A549 (cell line): ENCODE measurements at regions not wholly inside any gene's neighbourhood (a gene's known extent, or its start where the extent isn't known, plus 50 kb on each side); places are given as distances from the start of the nearest gene placed in this dataset.
"Not testable (repeated sequence)": the region's sequence is repeated elsewhere in the genome, so short reads cannot be mapped to it uniquely, and the experiment has no call there.

Experiments used
- ATAC-seq, 2 experiments: fragments of 200-7000 bp in 1 of 2; fragments of >200 bp in 1 of 2; cut with Nextera tagmentation in 1 of 2; cut with Tn5 transposase in 1 of 2; 3 replicates each; pipeline versions ENCODE4 v1.8.0 to v1.9.1; 2018 to 2020; ENCODE audit warnings: mild to moderate bottlenecking in 1 of 2, moderate library complexity in 1 of 2
- CTCF ChIA-PET: fragments of 300-600 bp; sonication (Branson Sonifier 250); formaldehyde crosslinking; extraction: SDS; loops from one replicate; lab custom pipeline; 2021; ENCODE audit warnings: antibody characterized with exemption, inconsistent platforms; lab: Yijun Ruan, JAX
- POLR2A ChIA-PET: fragments of 350-600 bp; formaldehyde crosslinking; extraction: SDS; loops from one replicate; lab custom pipeline; 2021; ENCODE audit warnings: antibody characterized with exemption, inconsistent platforms; lab: Yijun Ruan, JAX
- DNase-seq, 2 experiments: peaks; one replicate each; pipeline versions ENCODE4 v3.0.0 to v3.0.0-alpha.2; 2011 to 2016; ENCODE audit warnings: low read depth in 1 of 2, low spot score in 1 of 2
- FAIRE-seq: peaks from 2 replicates; lab custom pipeline; 2011; peaks lifted over from hg19 to GRCh38; lab: Jason Lieb, UNC
- H3K27ac ChIP-seq, 2 experiments: fragments of >200 bp; sonication (Bioruptor Twin); formaldehyde crosslinking; 3 replicates each; pipeline ENCODE4 v1.5.1; 2016 to 2017
- H3K4me1 ChIP-seq: fragments of >200 bp; sonication (Bioruptor Twin); formaldehyde crosslinking; 3 replicates; pipeline ENCODE4 v1.6.1; 2016
- H3K4me2 ChIP-seq: fragments of >200 bp; sonication (Bioruptor Twin); formaldehyde crosslinking; 3 replicates; pipeline ENCODE4 v1.6.1; 2016
- H3K4me3 ChIP-seq: fragments of >200 bp; sonication (Bioruptor Twin); formaldehyde crosslinking; 3 replicates; pipeline ENCODE4 v1.5.1; 2016
- H3K9me3 ChIP-seq: fragments of >200 bp; sonication (Bioruptor Twin); formaldehyde crosslinking; 3 replicates; pipeline ENCODE4 v1.6.1; 2016
- ATOH8 ChIP-seq: fragments of 250-450 bp; sonication (Bioruptor Pico); IDR thresholded peaks from 2 replicates; pipeline ENCODE4 v1.5.0; 2020; ENCODE audit warnings: low read depth, mild to moderate bottlenecking, moderate library complexity
- BHLHE40 ChIP-seq: IDR thresholded peaks from 2 replicates; pipeline ENCODE4 v1.6.1; 2012; ENCODE audit warnings: low read depth, low read length, inconsistent platforms
- CEBPB ChIP-seq, 2 experiments: fragments of >200 bp in 1 of 2; sonication (Bioruptor Twin) in 1 of 2; formaldehyde crosslinking in 1 of 2; IDR thresholded peaks; 2 replicates each; pipeline ENCODE4 v1.6.1; 2012 to 2016
- CHD2 ChIP-seq: fragments of 150-350 bp; IDR thresholded peaks from 2 replicates; pipeline ENCODE4 v1.6.1; 2014; ENCODE audit warnings: low read length; ENCODE audit not compliant: partially characterized antibody
- E2F6 ChIP-seq: IDR thresholded peaks from 2 replicates; pipeline ENCODE4 v1.6.1; 2012; ENCODE audit warnings: low read depth, borderline replicate concordance
- ELK1 ChIP-seq: fragments of 150-350 bp; IDR thresholded peaks from 2 replicates; pipeline ENCODE4 v1.6.1; 2014; ENCODE audit warnings: low read depth, mild to moderate bottlenecking, low read length
- ESRRA ChIP-seq: fragments of 150-350 bp; IDR thresholded peaks from 2 replicates; pipeline ENCODE4 v1.6.1; 2014; ENCODE audit warnings: mild to moderate bottlenecking, low read length, borderline replicate concordance
- GATA3 ChIP-seq: IDR thresholded peaks from 2 replicates; pipeline ENCODE4 v1.6.1; 2012; ENCODE audit warnings: borderline replicate concordance
- HDAC2 ChIP-seq: fragments of 200-600 bp; sonication (generic); IDR thresholded peaks from 2 replicates; pipeline ENCODE4 v1.6.1; 2016
- HES2 ChIP-seq: fragments of >200 bp; sonication (Bioruptor Twin); formaldehyde crosslinking; IDR thresholded peaks from 2 replicates; pipeline ENCODE4 v1.6.1; 2016
- HMGXB4 ChIP-seq: fragments of 250-450 bp; sonication (Bioruptor Pico); IDR thresholded peaks from 2 replicates; pipeline ENCODE4 v1.5.0; 2021; ENCODE audit warnings: mild to moderate bottlenecking, moderate library complexity, borderline replicate concordance
- HOXA7 ChIP-seq: fragments of 250-450 bp; sonication (Bioruptor Pico); IDR thresholded peaks from 2 replicates; pipeline ENCODE4 v1.5.0; 2020; ENCODE audit warnings: mild to moderate bottlenecking, moderate library complexity
- JUN ChIP-seq, 2 experiments: fragments of >200 bp; sonication (Bioruptor Twin); formaldehyde crosslinking; IDR thresholded peaks; 2 replicates in 1 of 2; 3 replicates in 1 of 2; pipeline ENCODE4 v1.6.1; 2016 to 2017
- JUNB ChIP-seq: fragments of >200 bp; sonication (Bioruptor Twin); formaldehyde crosslinking; IDR thresholded peaks from 2 replicates; pipeline ENCODE4 v1.6.1; 2016
- KDM1A ChIP-seq: fragments of 200-600 bp; sonication (generic); IDR thresholded peaks from 2 replicates; pipeline ENCODE4 v1.6.1; 2016; ENCODE audit warnings: low read depth, mild to moderate bottlenecking
- KDM5A ChIP-seq: fragments of 200-600 bp; sonication (generic); IDR thresholded peaks from 2 replicates; pipeline ENCODE4 v1.6.1; 2016; ENCODE audit warnings: antibody characterized with exemption, mild to moderate bottlenecking
- MAZ ChIP-seq: fragments of 150-350 bp; IDR thresholded peaks from 2 replicates; pipeline ENCODE4 v1.6.1; 2014; ENCODE audit warnings: antibody characterized with exemption, low read depth, low read length, borderline replicate concordance
- NFE2L2 ChIP-seq: fragments of 150-350 bp; conservative IDR thresholded peaks from 2 replicates; pipeline ENCODE4 v1.6.1; 2014; ENCODE audit warnings: low read length
- PHF8 ChIP-seq: fragments of 200-600 bp; sonication (generic); IDR thresholded peaks from 2 replicates; pipeline ENCODE4 v1.6.1; 2016; ENCODE audit warnings: low read depth, mild to moderate bottlenecking, antibody characterized with exemption, moderate library complexity, borderline replicate concordance
- RARB ChIP-seq: fragments of 250-450 bp; sonication (Bioruptor Pico); IDR thresholded peaks from 2 replicates; pipeline ENCODE4 v1.8.0; 2021; ENCODE audit warnings: mild to moderate bottlenecking, moderate library complexity
- RCOR1 ChIP-seq: fragments of 150-350 bp; IDR thresholded peaks from 2 replicates; pipeline ENCODE4 v1.6.1; 2014; ENCODE audit warnings: antibody characterized with exemption, low read length, low read depth
- RNF2 ChIP-seq: fragments of 200-600 bp; sonication (generic); IDR thresholded peaks from 2 replicates; pipeline ENCODE4 v1.6.1; 2016; ENCODE audit warnings: low read depth, mild to moderate bottlenecking, antibody characterized with exemption, moderate library complexity, borderline replicate concordance
- TFCP2L1 ChIP-seq: fragments of 250-450 bp; sonication (Bioruptor Pico); IDR thresholded peaks from 2 replicates; pipeline ENCODE4 v1.5.0; 2021; ENCODE audit warnings: mild to moderate bottlenecking
- USF2 ChIP-seq: fragments of 450-650 bp; IDR thresholded peaks from 2 replicates; pipeline ENCODE4 v1.6.1; 2014; ENCODE audit warnings: antibody characterized with exemption
- ZNF302 ChIP-seq: fragments of 250-450 bp; sonication (Bioruptor Pico); IDR thresholded peaks from 2 replicates; pipeline ENCODE4 v1.9.0; 2021; ENCODE audit warnings: inconsistent platforms, mild to moderate bottlenecking, moderate library complexity
- WGBS: methylation state at CpG from one replicate; pipeline ENCODE4 v1.1.6; 2017; ENCODE audit errors: missing lambda C conversion rate; 5-methylcytosine and 5-hydroxymethylcytosine counted together

GRCh38 chr7:88566162-88566729 is 193.3 kb upstream of the ZNF804B start:
- TF ChIP-seq ELK1 (no peak), CHD2 (no peak), CEBPB (IDR thresholded peaks at IDR 0.05) (no peak), JUN (IDR thresholded peaks at IDR 0.05) (no peak), E2F6 (no peak), JUNB (no peak), GATA3 (no peak), RARB (CRISPR knock-in tag) (no peak), RCOR1 (no peak), ESRRA (no peak), ATOH8 (CRISPR knock-in tag) (no peak), TFCP2L1 (CRISPR knock-in tag) (no peak), USF2 (no peak)
- FAIRE-seq (no peak), DNase-seq (no peak), ATAC-seq (no peak)
- POLR2A ChIA-PET = no interaction called here
- Histone ChIP-seq H3K27ac (no peak overlapping the region), H3K9me3 (no peaks in the 10 kb centered on the region), H3K4me2 (no peak overlapping the region), H3K4me1 (no peaks in the 10 kb centered on the region), H3K4me3 (no peak overlapping the region)
- WGBS = 16% methylated on average over 6 of the region's 6 CpGs
- CTCF ChIA-PET = no interaction called here

GRCh38 chr7:88565401-88565800 is 194.1 kb upstream of the ZNF804B start:
- CTCF ChIA-PET = no interaction called here
- Histone ChIP-seq H3K4me3 (no peak overlapping the region), H3K27ac (no peak overlapping the region), H3K4me1 (no peaks in the 10 kb centered on the region), H3K9me3 (no peaks in the 10 kb centered on the region), H3K4me2 (no peak overlapping the region)
- WGBS = 63% methylated on average over 9 of the region's 9 CpGs
- FAIRE-seq (no peak), DNase-seq (no peak), ATAC-seq (no peak)
- TF ChIP-seq ZNF302 (CRISPR knock-in tag) = no peak
- no peak for TF ChIP-seq RNF2
- TF ChIP-seq PHF8 = no peak
- TF ChIP-seq NFE2L2 = no peak
- TF ChIP-seq HOXA7 (CRISPR knock-in tag) = no peak
- TF ChIP-seq BHLHE40 = no peak
- TF ChIP-seq HES2 = no peak
- TF ChIP-seq KDM1A = no peak
- no peak for TF ChIP-seq HDAC2
- TF ChIP-seq HMGXB4 (CRISPR knock-in tag) = no peak
- no peak for TF ChIP-seq KDM5A
- no peak for TF ChIP-seq MAZ
- POLR2A ChIA-PET = no interaction called here

- H3K4me2 ChIP-seq, H3K9me3 ChIP-seq, H3K4me3 ChIP-seq, DNase-seq, H3K4me1 ChIP-seq, POLR2A ChIA-PET, ATAC-seq, H3K27ac ChIP-seq, FAIRE-seq: not testable (repeated sequence)
- WGBS = 44% methylated on average over 12 of the region's 17 CpGs
- CTCF ChIA-PET = interaction anchor here (1.0 kb wide), 1 partner anchor 9 kb away, joined by 3 read pairs; no protein-coding TSS in a partner anchor
These were observed 203.1 kb upstream of the ZNF804B start for GRCh38 chr7:88556441-88556840.

GRCh38 chr7:88554847-88555246 is 204.7 kb upstream of the ZNF804B start:
- POLR2A ChIA-PET, H3K9me3 ChIP-seq, DNase-seq, FAIRE-seq, CTCF ChIA-PET, ATAC-seq, H3K4me1 ChIP-seq, H3K4me2 ChIP-seq, H3K27ac ChIP-seq, H3K4me3 ChIP-seq: not testable (repeated sequence)
- 22% methylated on average over 4 of the region's 4 CpGs for WGBS
